Nephron (organoid): ENCODE measurements at regions not wholly inside any gene's neighbourhood (a gene's known extent, or its start where the extent isn't known, plus 50 kb on each side); places are given as distances from the start of the nearest gene placed in this dataset.

Experiments used
- H3K27ac Mint-ChIP-seq, 3 experiments: 2 replicates each; pipeline ENCODE4 v1.8.0; 2020; ENCODE audit warnings: mixed read lengths in 3 of 3, mild to moderate bottlenecking in 2 of 3, moderate library complexity in 1 of 3
- H3K27me3 Mint-ChIP-seq: 2 replicates; pipeline ENCODE4 v1.8.0; 2021; ENCODE audit warnings: low read depth, mild to moderate bottlenecking, moderate library complexity, mixed read lengths
- H3K36me3 Mint-ChIP-seq: 2 replicates; pipeline ENCODE4 v1.8.0; 2020; ENCODE audit warnings: low read depth, mixed read lengths
- H3K4me1 Mint-ChIP-seq: 2 replicates; pipeline ENCODE4 v1.8.0; 2020; ENCODE audit warnings: mixed read lengths
- H3K4me3 Mint-ChIP-seq, 3 experiments: 2 replicates each; pipeline ENCODE4 v1.8.0; 2020; ENCODE audit warnings: mild to moderate bottlenecking in 3 of 3, mixed read lengths in 3 of 3, moderate library complexity in 2 of 3
- H3K9me3 Mint-ChIP-seq: 2 replicates; pipeline ENCODE4 v1.8.0; 2020; ENCODE audit warnings: mixed read lengths
- CTCF ChIP-seq, 3 experiments: fragments of 200-600 bp; sonication (generic); IDR thresholded peaks; one replicate each; pipeline ENCODE4 v1.5.0; 2021; ENCODE audit warnings: antibody characterized with exemption in 3 of 3; ENCODE audit not compliant: unreplicated experiment in 3 of 3

- H3K36me3 Mint-ChIP-seq, result no peaks in the 10 kb centered on the region
- no peak overlapping the region for H3K27ac Mint-ChIP-seq
- H3K9me3 Mint-ChIP-seq, result peaks cover 3% of the 10 kb centered on the region
- H3K4me1 Mint-ChIP-seq, result no peaks in the 10 kb centered on the region
- H3K4me3 Mint-ChIP-seq, result no peak overlapping the region
- no peak for TF ChIP-seq CTCF (IDR thresholded peaks at IDR 0.05; ENCODE audit: unreplicated experiment in 3 of 3)
- peaks cover 12% of the 10 kb centered on the region for H3K27me3 Mint-ChIP-seq
Observed at GRCh38 chr12:112645586-112645985, 146.0 kb upstream of the RPH3A start.

GRCh38 chr12:112656141-112656540 lies 135.4 kb upstream of the RPH3A start:
- no peak for TF ChIP-seq CTCF (IDR thresholded peaks at IDR 0.05; ENCODE audit: unreplicated experiment in 3 of 3)
- no peak overlapping the region for H3K4me3 Mint-ChIP-seq
- no peaks in the 10 kb centered on the region for H3K27me3 Mint-ChIP-seq
- no peaks in the 10 kb centered on the region for H3K9me3 Mint-ChIP-seq
- no peaks in the 10 kb centered on the region for H3K4me1 Mint-ChIP-seq
- H3K36me3 Mint-ChIP-seq, result no peaks in the 10 kb centered on the region
- no peak overlapping the region for H3K27ac Mint-ChIP-seq

- Mint-ChIP-seq H3K36me3 (no peaks in the 10 kb centered on the region), H3K9me3 (no peaks in the 10 kb centered on the region), H3K4me3 (no peak overlapping the region), H3K27ac (no peak overlapping the region), H3K4me1 (no peaks in the 10 kb centered on the region), H3K27me3 (peaks cover 13% of the 10 kb centered on the region)
- TF ChIP-seq CTCF (IDR thresholded peaks at IDR 0.05; ENCODE audit: unreplicated experiment in 3 of 3), result no peak
Observed at GRCh38 chr12:112664569-112664968, 127.0 kb upstream of the RPH3A start.

GRCh38 chr12:112665958-112666357 lies 125.6 kb upstream of the RPH3A start:
- no peaks in the 10 kb centered on the region for H3K9me3 Mint-ChIP-seq
- no peaks in the 10 kb centered on the region for H3K4me1 Mint-ChIP-seq
- peaks cover 13% of the 10 kb centered on the region for H3K27me3 Mint-ChIP-seq
- H3K36me3 Mint-ChIP-seq, result no peaks in the 10 kb centered on the region
- no peak for TF ChIP-seq CTCF (IDR thresholded peaks at IDR 0.05; ENCODE audit: unreplicated experiment in 3 of 3)
- no peak overlapping the region for H3K27ac Mint-ChIP-seq
- H3K4me3 Mint-ChIP-seq, result no peak overlapping the region

- TF ChIP-seq CTCF (IDR thresholded peaks at IDR 0.05; ENCODE audit: unreplicated experiment in 3 of 3), result no peak
- no peaks in the 10 kb centered on the region for H3K4me1 Mint-ChIP-seq
- H3K27me3 Mint-ChIP-seq, result peaks cover 15% of the 10 kb centered on the region
- no peaks in the 10 kb centered on the region for H3K9me3 Mint-ChIP-seq
- no peak overlapping the region for H3K4me3 Mint-ChIP-seq
- H3K36me3 Mint-ChIP-seq, result no peaks in the 10 kb centered on the region
- H3K27ac Mint-ChIP-seq, result no peak overlapping the region
Observed at GRCh38 chr12:112671564-112671963, 120.0 kb upstream of the RPH3A start.

- Mint-ChIP-seq H3K9me3 (no peaks in the 10 kb centered on the region), H3K4me1 (no peaks in the 10 kb centered on the region), H3K4me3 (no peak overlapping the region), H3K27ac (no peak overlapping the region), H3K27me3 (peaks cover 32% of the 10 kb centered on the region), H3K36me3 (no peaks in the 10 kb centered on the region)
- TF ChIP-seq CTCF (IDR thresholded peaks at IDR 0.05; ENCODE audit: unreplicated experiment in 3 of 3), result no peak
Observed at GRCh38 chr12:112674539-112674938, 117.0 kb upstream of the RPH3A start.
